ENCODE measurements at regions not wholly inside any gene's neighbourhood (a gene's known extent, or its start where the extent isn't known, plus 50 kb on each side); places are given as distances from the start of the nearest gene placed in this dataset.

GRCh38 chr13:79939689-79940088 is 401.2 kb downstream of the SPRY2 start:
- 59 to 67% (median 60%) methylated on average over 2 of the region's 2 CpGs for WGBS, 3 donors
- intact Hi-C loops (cut with DNase I): no loop called here
- TF ChIP-seq POLR2A (IDR thresholded peaks at IDR 0.05): no peak
- TF ChIP-seq, protein P1, sequence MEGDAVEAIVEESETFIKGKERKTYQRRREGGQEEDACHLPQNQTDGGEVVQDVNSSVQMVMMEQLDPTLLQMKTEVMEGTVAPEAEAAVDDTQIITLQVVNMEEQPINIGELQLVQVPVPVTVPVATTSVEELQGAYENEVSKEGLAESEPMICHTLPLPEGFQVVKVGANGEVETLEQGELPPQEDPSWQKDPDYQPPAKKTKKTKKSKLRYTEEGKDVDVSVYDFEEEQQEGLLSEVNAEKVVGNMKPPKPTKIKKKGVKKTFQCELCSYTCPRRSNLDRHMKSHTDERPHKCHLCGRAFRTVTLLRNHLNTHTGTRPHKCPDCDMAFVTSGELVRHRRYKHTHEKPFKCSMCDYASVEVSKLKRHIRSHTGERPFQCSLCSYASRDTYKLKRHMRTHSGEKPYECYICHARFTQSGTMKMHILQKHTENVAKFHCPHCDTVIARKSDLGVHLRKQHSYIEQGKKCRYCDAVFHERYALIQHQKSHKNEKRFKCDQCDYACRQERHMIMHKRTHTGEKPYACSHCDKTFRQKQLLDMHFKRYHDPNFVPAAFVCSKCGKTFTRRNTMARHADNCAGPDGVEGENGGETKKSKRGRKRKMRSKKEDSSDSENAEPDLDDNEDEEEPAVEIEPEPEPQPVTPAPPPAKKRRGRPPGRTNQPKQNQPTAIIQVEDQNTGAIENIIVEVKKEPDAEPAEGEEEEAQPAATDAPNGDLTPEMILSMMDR (IDR thresholded peaks at IDR 0.05): no peak
- no peak for TF ChIP-seq EP300 (IDR thresholded peaks at IDR 0.05)
- H3K36me3 ChIP-seq: no peaks in the 10 kb centered on the region
- no peak for DNase-seq
- H3K9me3 ChIP-seq: no peaks in the 10 kb centered on the region
- H3K4me1 ChIP-seq (ENCODE audit: insufficient read depth): peaks cover 3% of the 10 kb centered on the region
- no peaks in the 10 kb centered on the region for H3K27me3 ChIP-seq
- H3K27ac ChIP-seq: no peak overlapping the region
- H3K4me3 ChIP-seq: no peak overlapping the region

DNA sequence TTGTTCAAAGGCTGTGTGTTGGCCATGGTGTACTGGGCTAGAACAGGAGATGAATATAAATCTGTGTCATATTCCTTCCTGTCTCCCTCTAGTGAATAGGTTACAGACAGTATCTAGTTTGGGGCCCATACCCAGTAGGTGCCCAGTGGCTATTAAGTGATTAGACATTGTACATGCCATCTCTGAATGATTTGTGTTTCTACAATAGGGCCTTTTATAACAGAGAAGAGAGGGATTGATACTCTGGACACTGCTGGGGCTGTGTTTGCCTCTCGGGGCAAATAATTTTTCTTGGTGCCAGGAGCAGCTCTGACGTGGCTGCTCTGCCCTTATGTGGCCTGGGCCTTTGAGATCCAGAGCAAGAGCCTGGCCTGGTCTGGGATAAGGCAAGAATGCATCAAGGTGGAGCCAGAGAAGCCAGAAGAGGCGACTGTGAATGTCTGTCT is 403.1 kb downstream of the SPRY2 start:
- DNase-seq: no peak
- intact Hi-C loops (cut with DNase I): no loop called here

GRCh38 chr13:79937311-79937710 is 403.6 kb downstream of the SPRY2 start:
- Histone ChIP-seq H3K36me3 (no peaks in the 10 kb centered on the region), H3K4me1 (ENCODE audit: insufficient read depth) (peaks cover 3% of the 10 kb centered on the region), H3K9me3 (no peaks in the 10 kb centered on the region), H3K27me3 (no peaks in the 10 kb centered on the region), H3K4me3 (no peak overlapping the region), H3K27ac (no peak overlapping the region)
- WGBS, 3 donors: 86% methylated on average over 4 of the region's 4 CpGs
- intact Hi-C loops (cut with DNase I): no loop called here
- DNase-seq: no peak
- no peak for TF ChIP-seq POLR2A (IDR thresholded peaks at IDR 0.05)
- TF ChIP-seq, protein P1 (IDR thresholded peaks at IDR 0.05): no peak
- TF ChIP-seq EP300 (IDR thresholded peaks at IDR 0.05): no peak

More for the DNA sequence above, 403.1 kb downstream of the SPRY2 start:
- Histone ChIP-seq H3K27ac (no peak overlapping the region), H3K4me1 (ENCODE audit: insufficient read depth) (peaks cover 3% of the 10 kb centered on the region), H3K36me3 (no peaks in the 10 kb centered on the region), H3K4me3 (no peak overlapping the region), H3K27me3 (no peaks in the 10 kb centered on the region), H3K9me3 (no peaks in the 10 kb centered on the region)
- TF ChIP-seq POLR2A (IDR thresholded peaks at IDR 0.05) (no peak), EP300 (IDR thresholded peaks at IDR 0.05) (no peak)
- TF ChIP-seq, protein P1 (IDR thresholded peaks at IDR 0.05): no peak
- 88 to 93% (median 89%) methylated on average over 3 of the region's 3 CpGs for WGBS, 3 donors

GRCh38 chr13:79936368-79937136 is 404.4 kb downstream of the SPRY2 start:
- Histone ChIP-seq H3K9me3 (no peaks in the 10 kb centered on the region), H3K27ac (no peak overlapping the region), H3K27me3 (no peaks in the 10 kb centered on the region), H3K4me3 (no peak overlapping the region), H3K36me3 (no peaks in the 10 kb centered on the region), H3K4me1 (ENCODE audit: insufficient read depth) (peaks cover 3% of the 10 kb centered on the region)
- TF ChIP-seq, protein P1 (IDR thresholded peaks at IDR 0.05): no peak
- no peak for TF ChIP-seq EP300 (IDR thresholded peaks at IDR 0.05)
- no peak for TF ChIP-seq POLR2A (IDR thresholded peaks at IDR 0.05)
- WGBS, 3 donors: 54 to 66% (median 64%) methylated on average over 12 of the region's 12 CpGs
- intact Hi-C loops (cut with DNase I): no loop called here
- DNase-seq: no peak

Data from ovary (tissue), 7 donors.